ENCODE measurements at regions not wholly inside any gene's neighbourhood (a gene's known extent, or its start where the extent isn't known, plus 50 kb on each side); places are given as distances from the start of the nearest gene placed in this dataset.

DNA sequence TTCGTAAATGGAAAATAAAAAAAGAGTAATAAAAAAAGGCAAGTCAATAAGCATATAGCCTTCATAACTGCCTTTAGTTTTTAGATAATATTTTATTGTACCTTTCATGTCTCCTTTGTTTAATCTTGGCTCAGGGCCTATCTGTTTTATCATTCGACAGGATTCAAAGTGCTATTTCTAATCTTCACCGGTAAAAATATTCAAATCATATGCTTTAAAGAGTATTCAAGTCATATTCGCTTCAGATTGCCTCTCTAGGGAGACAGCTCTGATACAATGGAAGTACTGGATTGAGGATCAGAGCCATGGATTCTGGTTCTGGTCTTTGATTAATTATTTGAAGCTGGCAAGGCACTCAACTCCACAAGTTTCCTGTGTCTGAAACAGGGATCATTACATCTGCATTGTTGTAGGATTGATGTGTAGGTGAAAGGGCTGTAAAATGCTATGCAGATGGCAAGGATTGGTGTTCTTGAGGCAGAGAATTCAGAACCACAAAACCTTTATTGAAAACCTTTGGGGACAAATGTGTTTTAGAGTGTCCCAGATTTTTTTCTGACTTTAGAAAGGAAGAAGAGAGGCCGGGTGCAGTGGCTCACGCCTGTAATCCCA, 84.3 kb upstream of the RAPH1 start:
- no peak for TF ChIP-seq POLR2A (IDR thresholded peaks at IDR 0.05)
- TF ChIP-seq, protein P1, sequence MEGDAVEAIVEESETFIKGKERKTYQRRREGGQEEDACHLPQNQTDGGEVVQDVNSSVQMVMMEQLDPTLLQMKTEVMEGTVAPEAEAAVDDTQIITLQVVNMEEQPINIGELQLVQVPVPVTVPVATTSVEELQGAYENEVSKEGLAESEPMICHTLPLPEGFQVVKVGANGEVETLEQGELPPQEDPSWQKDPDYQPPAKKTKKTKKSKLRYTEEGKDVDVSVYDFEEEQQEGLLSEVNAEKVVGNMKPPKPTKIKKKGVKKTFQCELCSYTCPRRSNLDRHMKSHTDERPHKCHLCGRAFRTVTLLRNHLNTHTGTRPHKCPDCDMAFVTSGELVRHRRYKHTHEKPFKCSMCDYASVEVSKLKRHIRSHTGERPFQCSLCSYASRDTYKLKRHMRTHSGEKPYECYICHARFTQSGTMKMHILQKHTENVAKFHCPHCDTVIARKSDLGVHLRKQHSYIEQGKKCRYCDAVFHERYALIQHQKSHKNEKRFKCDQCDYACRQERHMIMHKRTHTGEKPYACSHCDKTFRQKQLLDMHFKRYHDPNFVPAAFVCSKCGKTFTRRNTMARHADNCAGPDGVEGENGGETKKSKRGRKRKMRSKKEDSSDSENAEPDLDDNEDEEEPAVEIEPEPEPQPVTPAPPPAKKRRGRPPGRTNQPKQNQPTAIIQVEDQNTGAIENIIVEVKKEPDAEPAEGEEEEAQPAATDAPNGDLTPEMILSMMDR (IDR thresholded peaks at IDR 0.05) = no peak
